Forelimb muscle (tissue), 1 donor: ENCODE measurements at regions not wholly inside any gene's neighbourhood (a gene's known extent, or its start where the extent isn't known, plus 50 kb on each side); places are given as distances from the start of the nearest gene placed in this dataset.

Experiments used
- DNase-seq: peaks from one replicate; pipeline ENCODE4 v3.0.0-alpha.2; 2013; ENCODE audit warnings: low read depth

GRCh38 chr14:96727980-96728717, 69.0 kb upstream of the VRK1 start:
- DNase-seq: no peak

DNA sequence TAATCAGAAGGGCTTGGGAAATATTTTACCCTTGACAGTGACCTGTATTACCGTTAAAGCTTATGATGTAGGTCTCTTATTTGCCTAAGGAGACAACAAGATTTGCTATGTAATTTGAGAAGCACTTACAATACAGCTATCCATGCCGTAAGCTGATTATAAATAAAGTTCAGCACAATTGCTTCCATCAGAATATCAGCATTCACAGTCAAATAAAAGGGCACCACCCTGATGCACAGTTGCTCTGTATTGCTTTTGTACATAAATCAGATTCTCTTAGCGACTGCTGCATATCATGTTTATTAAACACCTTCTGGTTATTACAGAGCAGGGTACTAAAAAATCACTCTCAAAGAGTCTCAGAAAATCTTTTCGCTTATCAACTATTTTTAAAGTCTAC, 67.3 kb upstream of the VRK1 start:
- DNase-seq: no peak

DNA sequence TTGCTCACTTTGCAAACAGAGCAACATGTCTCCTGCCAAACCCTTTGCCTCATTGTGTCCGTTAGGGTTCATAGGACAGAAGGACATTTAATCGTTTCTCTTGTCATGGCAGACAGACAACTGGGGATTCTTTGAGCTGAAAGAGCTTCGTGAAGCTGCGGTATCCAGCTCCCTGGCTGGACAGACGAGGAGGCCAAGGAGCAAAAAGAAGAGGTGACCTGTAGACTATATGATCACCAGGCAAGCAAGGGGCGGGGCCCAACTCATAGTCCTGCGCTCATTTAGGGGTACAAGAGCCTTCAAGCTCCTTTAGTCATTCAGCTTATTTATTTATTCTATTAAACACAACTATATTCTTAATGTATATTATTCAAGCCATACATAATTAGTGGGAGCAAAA, 66.8 kb upstream of the VRK1 start:
- DNase-seq: no peak

- DNase-seq: no peak
Observed at GRCh38 chr14:96734076-96734622, 63.0 kb upstream of the VRK1 start.

- no peak for DNase-seq
Observed at GRCh38 chr14:96735526-96735925, 61.7 kb upstream of the VRK1 start.

DNA sequence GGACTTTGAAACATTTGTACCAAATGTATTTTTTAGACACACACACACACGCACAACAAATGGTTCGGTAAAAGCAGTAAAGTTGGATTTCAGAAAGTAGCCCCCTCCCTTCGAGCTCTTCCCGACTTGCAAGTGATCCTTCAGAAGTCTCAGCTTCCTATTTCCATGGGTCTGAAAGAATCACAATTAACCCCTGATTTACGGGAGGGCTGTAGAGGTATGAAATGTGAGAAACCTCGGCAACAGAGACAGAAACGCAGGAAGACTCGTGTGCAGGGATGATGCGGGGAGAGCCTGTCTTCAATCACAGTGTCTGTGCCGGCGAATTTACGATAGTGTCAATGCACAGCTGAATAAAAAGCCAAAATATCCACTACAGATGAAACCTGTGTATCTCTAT, 60.7 kb upstream of the VRK1 start:
- no peak for DNase-seq

DNA sequence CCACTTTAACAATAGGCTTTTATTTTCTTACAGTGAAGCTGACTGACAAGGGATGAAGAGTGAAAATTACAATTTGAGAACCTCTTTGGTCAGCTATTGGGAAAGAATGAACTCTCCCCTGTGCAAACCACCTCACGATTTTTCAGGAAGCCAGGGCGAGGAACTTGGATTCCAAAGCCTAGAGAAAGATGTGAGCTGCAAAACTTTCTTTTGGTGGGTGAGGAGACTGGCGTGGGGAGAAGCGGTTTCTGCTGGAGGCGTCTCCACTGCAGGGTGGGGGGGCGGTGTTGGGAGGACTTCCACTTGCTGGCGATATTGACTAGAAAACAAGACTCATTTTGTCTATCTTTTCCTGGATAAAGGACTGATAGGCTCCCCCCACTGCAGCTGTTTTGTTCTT, 59.3 kb upstream of the VRK1 start:
- no peak for DNase-seq

DNA sequence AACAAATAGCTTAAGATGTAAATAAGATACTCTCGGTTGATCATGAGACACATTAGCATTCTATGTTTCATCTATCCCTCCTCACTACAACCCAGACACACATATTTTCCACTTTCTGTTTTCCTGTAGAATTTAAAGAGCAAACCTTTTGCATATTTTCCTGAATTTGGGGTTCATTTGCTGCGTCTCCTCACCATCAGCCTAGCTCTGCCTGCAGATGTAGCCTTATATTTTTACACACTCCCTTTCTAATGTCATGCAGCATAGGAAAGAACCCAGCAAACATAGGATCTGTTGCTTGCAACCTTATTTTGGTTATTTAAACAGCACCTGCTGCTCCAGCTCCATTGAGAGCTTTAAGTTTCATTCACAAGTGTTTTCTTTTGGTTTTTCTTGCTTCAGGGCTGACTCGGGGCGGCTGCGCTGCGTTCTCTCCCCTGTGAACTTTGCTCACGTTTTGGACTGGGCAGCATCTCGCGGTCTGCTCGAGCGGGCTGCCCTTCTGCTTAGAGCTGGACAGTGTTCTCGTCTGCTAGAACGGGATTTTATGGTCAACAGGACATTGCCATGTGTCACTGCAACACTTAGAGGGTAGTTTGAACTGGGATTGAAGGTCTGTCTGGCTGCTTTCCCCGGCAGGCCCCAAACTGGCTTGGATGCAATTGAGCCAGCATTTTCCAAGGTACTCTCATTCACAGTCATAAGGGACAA, 57.8 kb upstream of the VRK1 start:
- no peak for DNase-seq

DNA sequence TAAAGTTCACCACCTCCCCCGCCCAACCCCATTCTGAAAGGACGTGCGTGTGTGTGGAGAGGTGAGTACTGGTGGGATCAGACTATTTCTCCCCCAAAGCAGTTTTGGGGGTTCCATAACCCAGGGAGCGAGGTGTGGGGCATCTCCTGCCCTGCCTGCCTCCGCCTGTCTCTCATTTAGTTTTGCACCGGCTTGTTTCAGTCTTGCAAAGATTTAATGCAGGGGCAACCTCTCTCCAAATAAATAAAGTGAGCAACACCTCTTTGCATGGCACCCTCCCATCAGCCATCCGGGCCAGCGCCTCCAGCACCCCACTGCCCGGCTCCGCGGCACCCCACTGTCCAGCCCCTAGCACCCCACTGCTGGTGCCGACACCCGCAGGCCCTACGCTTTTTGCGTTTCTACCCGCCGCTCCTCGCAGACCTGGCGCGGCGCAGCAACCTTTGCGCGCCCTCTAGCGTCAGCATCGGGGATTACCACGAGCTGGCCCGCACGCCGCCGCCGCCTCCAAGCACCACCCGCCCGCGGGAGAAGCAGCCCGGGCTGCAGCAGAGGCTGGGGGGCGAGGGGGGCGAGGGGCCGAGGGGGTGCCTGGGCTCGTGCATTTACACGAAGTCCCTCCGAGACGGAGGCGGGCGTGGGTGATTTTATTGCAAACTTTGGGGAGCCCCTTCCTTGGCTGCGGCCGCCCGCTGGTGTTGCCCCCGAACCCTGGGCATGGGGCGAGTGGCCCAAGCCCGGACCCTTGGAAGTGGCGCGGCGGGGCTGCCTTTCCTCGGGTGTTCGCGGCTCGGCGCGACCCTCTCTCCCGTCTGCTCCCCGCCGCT, 55.8 kb upstream of the VRK1 start:
- DNase-seq: no peak

DNA sequence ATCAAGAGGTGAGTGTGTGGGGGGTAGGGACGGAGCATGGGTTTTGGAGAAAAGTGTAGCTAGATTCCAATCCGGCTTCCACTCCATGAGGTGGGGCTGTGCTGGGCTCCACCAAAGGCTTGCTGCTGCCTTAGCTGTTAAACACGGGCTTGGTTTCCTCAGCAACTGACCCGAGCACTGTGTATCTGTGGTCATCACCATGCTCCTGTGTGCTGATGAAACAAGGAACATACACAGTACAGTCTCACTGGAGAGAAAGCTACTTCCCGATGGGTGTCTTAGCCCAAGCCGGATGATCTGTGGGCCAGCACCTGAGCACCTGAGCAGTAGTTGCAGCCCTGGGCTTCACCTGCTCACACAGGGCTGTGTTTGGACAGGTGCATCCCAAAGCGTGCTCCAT, 52.9 kb upstream of the VRK1 start:
- DNase-seq: no peak

GRCh38 chr14:96745500-96746051, 51.6 kb upstream of the VRK1 start:
- no peak for DNase-seq

GRCh38 chr14:96746101-96746500, 51.1 kb upstream of the VRK1 start:
- DNase-seq: no peak

GRCh38 chr14:96747006-96747405, 50.2 kb upstream of the VRK1 start:
- DNase-seq: no peak
